Fibroblast of upper back skin (primary cell): ENCODE measurements at regions not wholly inside any gene's neighbourhood (a gene's known extent, or its start where the extent isn't known, plus 50 kb on each side); places are given as distances from the start of the nearest gene placed in this dataset.

ENCODE experiments used
- DNase-seq: peaks from one replicate; pipeline ENCODE4 v3.0.0-alpha.2; 2013

DNA sequence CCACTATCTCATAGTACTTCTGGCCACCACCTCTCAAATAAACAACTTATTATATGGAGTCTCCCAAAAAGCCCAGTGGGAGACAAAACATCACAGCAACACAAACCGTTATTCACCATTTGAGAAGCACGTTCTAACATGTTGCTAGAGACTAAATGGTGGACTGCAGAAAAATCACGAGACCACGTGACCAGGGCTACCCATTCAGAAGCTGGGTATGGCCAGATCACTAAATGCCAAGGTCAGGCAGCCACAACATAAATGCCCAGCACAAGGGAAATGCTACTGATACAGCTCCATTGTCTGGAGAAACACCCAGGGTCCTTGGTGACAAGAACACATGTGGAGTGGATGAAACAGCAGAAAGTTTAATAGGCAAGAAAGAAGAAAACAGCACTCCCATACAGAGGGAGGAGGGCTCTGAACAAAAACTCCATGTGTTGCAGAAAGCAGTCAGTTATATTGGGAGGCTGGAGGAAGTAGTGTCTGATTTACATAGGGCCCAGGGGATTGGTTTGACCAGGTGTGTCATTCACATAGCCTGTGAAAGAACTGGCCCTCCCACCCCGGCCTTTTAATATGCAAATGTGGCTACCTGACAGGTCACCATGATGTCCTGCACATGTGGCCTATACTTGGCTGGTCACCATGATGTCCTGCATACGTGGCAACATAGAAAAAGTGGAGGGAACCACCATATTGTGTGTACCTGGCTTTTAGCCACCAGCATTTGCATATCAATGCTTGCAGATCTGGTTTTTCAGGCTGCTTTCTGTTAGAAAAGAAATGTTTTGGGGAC, 97.2 kb downstream of the TRIM36 start:
- DNase-seq = no peak

DNA sequence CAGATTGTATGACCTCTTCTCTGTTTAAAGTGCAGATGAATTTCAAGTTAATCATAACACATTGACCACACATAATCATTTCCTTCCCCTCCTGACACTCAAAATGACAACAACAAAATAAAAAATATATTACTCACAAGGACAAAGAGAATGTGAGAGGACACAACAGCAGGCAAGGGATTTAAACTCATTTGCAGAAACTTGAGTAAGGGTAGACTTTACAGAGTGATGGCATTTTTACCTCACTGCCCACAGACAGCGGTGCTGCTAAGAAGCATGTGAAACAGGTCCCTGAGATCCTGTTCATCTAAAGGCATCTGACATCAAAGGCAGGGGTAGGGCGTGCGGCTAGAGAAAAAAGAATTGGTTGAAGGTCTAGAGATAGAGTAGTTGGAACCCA, 99.0 kb downstream of the TRIM36 start:
- DNase-seq = no peak

DNA sequence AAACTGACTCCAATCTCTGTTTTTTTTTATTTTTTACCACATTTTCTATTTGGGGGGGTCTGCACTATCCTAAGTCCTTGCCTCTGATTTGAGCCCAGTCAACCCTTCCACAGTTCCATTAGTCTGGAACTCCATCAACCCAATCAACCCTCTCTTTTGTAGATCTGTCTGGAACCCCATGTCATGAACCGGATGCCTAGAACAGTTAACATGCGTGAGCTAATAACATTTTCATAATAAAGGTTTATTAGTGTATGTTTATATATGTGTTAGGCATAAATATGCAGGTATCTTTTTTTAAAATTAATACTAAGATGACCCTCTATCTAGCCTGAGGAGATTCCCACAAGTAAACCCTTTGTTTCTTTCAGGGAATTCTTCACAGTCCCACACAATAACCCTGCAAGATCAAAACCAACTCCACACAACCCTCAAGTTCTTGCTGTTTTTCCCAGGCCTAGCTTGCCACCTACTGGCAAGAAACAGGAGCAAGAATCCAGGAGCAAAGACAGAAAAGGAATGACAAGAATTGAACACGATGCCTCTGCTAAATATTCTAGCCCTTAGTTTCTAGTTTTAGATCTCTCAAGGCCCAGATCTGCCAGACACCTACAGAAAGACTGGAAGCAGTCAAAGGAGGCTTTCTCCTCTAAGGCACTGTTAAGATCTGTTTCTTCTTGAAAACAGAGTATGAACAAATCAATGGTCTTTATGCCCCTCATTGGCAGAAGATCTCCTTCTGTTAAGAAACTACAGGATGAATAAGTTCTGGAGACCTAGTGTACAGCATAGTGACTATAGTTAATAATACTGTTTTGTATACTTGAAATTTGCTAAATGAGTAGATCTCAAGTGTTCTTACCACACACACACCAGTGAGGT, 100.4 kb downstream of the TRIM36 start:
- peak; percentile 46 for DNase-seq

DNA sequence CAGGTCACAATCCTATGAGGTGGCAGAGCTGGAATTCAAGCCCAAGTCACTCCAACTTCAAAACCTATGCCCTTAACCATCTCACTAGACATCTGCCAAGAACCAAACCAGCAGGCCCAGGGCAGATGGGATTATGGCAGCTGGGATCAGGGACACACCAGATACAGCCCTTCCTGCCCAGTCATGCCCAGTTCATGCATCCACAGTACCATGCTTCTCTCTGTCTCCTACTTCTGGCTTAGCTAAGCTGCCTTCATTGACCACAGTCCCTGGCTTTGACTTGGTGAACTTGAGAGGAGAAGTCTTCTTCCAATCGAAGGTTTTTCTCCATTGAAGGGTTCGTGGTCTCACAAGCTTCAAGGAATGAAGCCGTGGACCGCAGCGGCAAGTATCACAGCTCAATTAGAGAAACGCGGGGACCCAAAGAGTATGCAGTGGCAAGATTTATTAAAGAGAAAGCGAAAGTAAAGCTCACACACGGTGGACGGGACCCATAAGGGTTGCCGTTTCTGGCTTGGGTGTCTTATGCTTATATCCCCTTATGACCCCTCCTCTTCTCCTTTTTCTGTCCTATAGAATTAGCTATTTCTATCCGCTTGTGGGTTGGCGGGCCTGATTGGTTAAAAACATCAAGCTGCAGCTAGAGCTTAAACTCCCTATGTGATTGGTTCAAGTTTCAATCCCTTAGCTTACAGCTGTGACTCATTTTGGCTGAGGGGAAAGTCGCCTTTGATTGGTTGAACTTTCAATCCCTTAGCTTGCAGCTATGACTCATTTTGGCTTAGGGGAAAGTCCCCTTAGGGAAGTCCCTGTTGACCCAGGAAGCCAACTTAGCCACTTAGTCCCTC, 101.2 kb downstream of the TRIM36 start:
- peak; percentile 23 for DNase-seq

DNA sequence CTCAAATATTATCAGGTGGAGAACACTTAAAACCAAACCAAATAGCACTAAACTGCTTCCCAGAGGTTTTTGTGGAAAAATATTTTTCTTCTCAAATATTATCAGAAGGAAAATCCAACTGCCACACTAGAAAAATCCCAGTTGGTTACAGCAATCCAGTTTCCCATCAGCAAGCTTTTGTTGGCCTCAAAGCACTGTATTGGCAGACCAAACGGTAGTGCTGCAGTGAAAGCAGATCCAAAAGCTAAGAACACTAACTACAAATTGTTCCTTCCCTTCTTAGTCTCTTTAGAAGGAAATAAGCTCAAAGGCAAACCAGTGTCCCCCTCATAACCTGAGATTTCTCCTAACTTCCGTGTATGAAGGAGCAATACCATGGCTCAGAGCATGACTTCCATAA, 105.3 kb downstream of the TRIM36 start:
- no peak for DNase-seq

DNA sequence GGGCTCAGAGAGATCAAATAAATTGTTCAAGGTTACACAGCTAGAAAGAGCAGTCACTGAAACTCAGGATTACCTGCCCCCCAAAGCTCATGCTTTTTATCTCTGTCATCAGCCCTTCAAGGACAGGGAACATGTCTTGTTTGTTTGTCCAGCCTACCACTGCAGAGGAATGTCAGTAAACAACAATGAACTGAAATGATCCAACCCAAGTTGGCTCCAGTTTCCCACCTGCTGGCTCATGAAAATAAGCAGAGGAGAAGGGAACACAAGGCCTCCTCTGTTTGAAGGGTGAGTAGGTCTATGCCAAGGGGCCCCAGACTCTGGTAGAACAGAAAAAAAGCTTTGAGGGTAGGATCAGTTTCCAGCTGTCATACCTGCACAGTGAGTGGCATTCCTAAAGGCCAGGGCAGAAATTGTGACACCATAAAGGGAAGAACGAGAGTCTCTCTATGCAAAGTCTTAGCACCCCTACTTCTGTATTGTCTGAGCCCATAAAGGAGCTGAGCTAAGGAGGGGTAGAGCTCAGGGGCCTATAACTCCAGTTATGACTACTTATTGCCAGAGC, 115.2 kb downstream of the TRIM36 start:
- no peak for DNase-seq

DNA sequence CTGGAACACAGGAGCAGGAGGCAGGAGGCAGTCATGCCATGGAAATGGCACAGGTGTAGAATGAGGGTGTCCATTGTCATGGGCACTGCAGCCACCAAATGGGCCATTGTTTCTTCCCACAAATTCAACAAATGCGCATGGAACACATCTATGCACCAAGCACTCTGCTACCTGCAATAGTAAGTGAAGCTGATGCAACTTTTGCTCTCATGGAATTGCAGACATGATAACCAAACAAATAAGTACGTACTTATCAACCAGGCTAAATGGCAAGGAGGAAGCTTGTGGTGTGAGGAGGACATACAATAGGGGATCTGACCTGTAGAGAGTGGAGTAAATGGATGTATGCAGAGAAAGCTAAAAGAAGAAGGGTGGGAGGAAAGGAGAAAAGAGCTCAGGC, 116.8 kb downstream of the TRIM36 start:
- no peak for DNase-seq

DNA sequence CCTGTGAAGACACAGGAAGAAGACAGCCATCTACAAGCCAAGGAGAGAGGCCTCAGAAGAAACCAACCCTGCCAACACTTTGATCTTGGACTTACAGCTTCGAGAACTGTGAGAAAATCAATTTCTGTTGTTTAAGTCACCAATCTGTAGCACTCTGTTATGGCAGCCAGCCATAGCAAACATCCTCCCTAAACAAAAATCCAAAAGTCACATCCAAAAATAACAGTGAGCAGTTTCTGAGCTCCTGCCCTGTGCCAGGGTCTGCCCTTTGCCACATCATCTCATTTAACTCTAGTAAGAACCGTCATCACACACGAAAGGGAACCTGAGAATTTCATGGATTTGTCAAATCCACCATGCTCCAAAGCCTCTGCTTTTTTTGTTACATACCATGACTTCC, 118.8 kb downstream of the TRIM36 start:
- no peak for DNase-seq

DNA sequence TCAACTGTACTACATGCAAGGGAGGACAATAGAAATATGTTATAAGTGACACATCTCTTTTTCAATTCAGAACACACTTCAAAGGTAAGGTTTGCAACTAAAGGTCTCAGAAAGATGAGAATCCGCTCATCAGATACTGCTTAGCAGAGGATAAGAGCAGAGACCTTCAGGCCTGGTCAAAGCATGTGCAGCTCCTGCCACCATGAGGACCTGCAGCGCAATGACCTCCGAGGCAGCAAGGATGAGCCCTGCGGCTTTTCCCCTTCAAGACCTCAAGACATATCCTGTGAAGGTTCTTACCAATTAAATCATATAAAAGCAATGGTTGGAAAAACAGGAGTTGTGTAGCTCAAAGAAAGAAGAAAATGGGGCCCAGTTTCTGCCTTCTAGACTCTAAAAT, 135.8 kb downstream of the TRIM36 start:
- DNase-seq = peak; percentile 6

DNA sequence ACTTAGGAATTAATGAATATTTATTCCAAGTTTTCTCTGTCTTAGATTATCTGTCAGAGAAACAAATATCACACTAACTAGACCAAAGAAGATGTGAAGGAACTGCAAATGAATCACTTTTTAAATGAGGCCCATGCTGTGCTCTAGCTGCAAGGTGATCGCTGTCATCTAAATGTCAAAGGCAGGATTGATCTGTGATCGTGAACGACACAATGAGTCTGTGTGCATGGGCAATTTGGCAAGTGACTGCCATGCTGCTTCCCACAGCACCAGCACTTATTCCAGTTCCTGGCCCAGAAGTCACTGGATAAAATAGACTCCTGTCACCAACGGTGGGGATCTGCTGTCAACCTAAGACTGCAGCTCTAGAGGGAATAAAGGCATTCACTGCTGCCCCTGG, 141.2 kb downstream of the TRIM36 start:
- DNase-seq = no peak

DNA sequence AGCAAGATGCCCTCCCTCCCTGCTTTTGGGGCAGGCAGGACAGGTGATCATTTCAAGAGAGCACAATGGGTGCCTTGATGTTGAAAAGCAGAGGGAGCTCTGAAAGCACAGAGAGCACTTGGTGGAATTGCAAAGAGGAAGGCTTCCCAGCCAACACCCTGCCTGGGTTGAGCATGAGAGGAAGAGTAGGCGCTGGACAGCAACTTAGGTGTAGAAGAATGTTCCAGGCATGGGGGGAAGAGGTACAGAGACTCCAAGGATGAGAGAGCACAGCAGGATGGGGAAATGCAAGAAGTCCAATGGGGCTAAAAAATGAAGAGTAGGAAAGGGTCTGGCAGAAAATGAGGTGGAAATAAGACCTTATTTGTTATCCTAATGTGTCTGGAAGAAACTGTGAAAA, 144.8 kb downstream of the TRIM36 start:
- no peak for DNase-seq

DNA sequence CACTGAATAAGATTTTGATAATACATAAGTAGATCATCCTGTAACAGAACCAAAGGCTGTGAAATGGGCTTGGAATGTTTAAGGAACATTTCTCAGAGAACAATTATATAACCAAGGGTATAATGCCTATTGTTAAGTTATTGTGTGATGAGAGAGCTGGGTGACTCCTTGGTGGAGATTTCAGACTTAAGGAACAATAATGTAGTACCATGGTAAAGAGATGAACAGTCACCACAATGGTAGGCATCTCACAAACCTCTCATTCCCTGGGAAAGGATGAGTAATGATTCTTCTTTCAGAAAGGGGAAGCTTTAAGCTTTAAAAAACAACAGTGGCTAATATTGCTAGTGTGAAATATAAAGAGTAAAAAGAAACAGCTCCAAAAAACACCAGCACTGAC, 147.4 kb downstream of the TRIM36 start:
- peak; percentile 21 for DNase-seq

DNA sequence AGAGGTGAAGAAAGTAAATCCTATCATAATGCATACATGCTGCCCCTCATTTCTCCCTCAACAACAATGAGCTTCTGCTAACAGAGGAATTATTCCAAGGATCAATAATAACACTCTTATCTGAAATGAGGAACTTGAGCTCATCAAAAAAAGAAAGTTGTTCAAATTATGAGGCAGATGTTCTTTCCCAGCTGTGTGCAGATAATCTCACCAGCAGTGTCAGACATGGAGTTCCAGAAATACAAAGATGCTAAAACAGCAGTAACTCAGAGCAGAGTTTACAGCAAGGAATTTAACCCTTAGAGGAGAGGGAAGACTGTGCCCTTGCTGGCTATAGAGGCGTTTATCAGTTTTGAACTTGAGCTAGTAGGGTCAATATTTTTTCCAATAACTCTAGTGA, 153.1 kb downstream of the TRIM36 start:
- DNase-seq = no peak

DNA sequence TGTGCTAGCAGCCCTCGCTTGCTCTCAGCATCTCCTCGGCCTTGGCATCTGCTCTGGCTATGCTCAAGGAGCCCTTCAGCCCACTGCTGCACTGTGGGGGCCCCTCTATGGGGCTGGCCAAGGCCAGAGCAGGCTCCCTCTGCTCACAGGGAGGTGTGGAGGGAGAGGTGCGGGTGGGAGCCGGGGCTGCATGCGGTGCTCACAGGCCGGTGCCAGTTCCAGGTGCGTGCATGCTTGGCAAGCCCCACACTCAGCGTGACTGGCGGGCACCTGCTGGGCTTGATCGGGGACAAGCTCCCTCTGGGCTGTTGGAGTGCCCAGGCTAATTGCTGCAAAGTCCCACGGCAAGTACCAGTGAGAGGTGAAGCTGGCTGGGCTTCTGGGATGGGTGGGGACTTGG, 170.5 kb downstream of the TRIM36 start:
- no peak for DNase-seq

DNA sequence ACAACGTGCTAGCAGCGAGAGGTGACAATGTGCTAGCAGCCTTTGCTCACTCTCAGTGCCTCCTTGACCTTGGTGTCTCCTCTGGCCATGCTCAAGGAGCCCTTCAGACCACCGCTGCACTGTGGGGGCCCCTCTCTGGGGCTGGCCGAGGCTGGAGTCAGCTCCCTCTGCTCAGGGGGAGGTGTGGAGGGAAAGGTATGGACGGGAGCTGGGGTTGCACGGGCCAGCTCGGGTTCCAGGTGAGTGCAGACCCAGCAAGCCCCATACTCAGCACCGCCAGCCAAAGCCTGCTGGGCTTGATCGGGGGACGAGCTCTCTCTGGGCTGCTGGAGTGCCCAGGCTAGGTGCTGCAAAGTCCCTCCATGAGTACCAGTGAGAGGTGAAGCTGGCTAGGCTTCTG, 180.2 kb downstream of the TRIM36 start:
- no peak for DNase-seq

DNA sequence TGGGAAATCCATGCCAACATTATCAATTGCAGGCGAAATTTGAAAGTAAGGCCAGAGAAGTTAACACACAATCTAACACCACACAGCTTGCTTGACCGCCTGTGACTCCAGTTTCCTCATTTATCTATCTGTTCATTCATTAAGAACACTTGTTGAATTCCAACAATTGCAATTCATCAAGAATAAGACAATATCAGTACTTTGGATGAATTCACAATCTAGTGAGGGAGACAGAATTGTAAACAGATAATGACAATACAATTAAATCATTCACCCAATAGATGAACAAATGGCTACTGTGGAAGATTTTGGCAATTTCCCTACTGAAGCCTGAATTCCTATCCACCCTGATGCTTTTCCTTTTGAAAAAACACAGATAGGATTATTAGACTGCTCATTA, 181.6 kb downstream of the TRIM36 start:
- DNase-seq = no peak

DNA sequence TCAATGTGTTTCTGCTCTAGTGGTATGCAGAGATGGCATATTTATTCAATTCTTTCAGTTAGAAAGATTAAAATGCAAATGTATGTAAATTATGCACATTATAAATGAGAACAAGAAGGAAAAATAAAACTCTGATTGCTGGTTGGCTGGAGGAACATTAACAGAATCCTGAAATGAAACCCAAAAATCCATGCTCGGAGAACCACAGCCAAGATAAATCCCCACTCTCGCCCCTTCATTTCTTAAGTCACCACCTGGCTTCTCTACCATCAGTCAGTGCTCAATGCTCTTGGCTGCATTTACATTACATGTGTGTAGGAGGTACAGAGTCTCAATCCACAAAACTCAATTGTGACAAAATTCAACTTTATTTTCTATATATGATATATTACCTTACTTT, 184.9 kb downstream of the TRIM36 start:
- no peak for DNase-seq

DNA sequence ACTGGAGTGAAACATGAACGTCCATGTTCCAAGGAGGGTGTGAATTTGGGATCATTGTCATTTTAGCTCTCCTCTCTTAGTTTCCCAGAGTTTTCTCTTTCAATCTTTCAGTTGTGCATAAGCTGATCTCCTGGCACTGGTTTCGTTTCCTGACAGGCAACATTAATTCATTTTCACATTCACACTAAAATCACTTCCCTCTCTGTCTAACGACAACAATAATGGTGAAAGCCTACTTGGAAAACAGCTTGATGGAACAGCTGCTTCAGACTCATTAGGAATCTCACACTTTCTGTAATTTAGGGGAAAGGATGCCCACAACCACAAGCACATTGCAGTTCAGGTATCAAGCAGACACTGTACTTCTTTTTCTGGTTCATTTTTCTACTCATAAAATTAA, 188.6 kb downstream of the TRIM36 start:
- DNase-seq = no peak

DNA sequence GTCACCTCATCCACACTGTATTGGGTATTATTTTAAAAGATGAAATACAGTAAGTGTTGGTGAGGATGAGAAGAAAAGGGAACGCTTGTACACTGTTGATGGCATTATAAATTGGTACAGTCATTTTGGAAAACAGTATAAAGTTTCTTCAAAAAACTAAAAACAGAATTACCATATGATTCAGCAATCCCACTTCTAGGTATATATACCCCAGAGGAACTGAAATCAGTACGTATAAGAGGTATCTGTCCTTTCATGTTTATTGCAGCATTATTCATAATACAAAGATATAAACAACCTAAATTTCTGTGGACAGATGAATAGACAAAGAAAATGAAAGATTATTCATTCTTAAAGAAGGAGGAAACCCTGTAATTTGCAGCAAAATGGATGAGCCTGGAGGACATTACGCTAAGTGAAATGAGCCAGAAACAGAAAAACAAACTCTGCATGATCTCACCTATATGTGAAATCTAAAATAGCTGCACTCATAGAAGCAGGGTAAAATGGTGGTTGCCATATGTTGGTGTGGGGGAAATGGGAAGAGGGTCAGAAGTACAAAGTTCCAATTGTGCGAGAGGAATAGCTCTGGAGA, 191.6 kb downstream of the TRIM36 start:
- no peak for DNase-seq

DNA sequence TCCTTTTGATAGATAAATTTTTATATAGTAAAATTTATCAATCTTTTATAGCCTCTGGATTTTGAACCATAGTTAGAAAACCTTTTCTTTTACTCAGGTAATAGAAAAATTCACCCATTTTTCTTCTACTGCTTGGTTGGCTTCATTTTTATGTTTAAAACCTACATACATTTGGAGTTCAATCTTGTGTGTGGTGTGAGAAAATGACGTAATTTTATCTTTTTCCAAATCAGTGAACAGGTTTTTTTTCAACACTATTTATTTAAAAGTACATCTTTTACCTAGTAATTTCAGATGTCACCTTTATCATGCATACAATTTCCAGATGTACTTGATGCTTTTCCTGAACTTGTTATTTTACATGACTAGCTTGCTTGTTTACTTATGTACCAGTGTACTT, 200.2 kb downstream of the TRIM36 start:
- DNase-seq = no peak

DNA sequence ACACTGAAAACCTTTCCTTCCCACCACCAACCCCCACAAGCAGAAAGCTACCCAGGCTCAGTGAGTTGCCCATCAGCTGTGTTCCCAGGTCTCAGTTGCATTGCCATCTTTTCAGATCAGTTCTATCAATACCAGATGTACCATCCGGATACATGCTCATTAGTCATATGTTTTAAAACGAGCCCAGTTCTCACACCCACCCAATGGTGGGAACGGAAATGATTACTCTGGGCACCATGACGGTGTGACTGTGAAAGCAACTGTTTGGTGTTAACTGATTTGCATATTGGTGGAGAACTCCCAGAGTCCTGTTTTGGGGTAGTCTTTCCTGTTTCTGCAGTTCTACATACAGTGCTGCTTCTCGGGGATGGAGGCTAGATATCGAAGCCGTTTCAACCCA, 212.3 kb downstream of the TRIM36 start:
- DNase-seq = no peak

DNA sequence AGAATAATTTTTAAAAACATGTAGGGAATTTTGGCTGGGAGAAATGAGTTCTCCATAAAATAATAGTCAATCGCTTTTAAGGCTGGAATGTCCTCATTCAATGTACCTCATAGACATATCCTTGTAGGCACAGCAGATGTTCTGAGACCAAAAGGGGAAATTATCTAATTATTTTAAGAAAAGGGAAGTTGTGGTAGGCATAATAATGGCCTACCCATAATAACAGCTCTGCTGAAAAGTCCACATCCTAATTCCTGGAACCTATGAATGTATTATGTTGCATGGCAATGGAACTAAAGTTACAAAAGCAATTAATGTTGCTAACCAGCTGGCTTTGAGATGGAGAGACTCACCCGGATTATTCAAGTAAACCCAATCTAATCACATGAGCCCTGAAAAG, 216.1 kb downstream of the TRIM36 start:
- no peak for DNase-seq

DNA sequence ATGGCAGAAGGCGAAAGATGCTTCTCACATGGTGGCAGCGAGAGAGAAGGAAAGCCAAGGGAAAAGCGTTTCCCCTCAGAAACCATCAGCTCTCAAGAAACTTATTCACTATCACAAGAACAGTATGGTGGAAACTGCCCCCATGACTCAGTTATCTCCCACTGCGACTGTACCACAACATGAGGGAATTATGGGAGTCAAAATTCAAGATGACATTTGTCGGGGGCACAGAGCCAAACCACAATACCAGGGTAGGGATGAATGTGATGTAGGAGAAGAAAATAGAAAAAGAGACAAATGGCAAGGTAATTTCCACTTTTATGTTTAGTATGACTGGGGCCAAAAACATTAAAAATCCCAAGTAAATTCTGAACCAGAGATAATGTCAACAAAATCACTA, 216.8 kb downstream of the TRIM36 start:
- peak; percentile 0 for DNase-seq
